ENCODE measurements at regions not wholly inside any gene's neighbourhood (a gene's known extent, or its start where the extent isn't known, plus 50 kb on each side); places are given as distances from the start of the nearest gene placed in this dataset.

- ChIA-PET CTCF (no interaction called here), POLR2A (no interaction called here)
- TF ChIP-seq ELF4 (IDR thresholded peaks at IDR 0.05) (no peak), FOXA1 (IDR thresholded peaks at IDR 0.05) (no peak), ARNT (IDR thresholded peaks at IDR 0.05) (no peak), ZNF384 (IDR thresholded peaks at IDR 0.05) (no peak), SP1 (IDR thresholded peaks at IDR 0.05) (no peak)
- DNase-seq (ENCODE audit: extremely low spot score), result no peak
These were observed 654.9 kb downstream of the ADCYAP1 start for GRCh38 chr18:1559563-1559962.

DNA sequence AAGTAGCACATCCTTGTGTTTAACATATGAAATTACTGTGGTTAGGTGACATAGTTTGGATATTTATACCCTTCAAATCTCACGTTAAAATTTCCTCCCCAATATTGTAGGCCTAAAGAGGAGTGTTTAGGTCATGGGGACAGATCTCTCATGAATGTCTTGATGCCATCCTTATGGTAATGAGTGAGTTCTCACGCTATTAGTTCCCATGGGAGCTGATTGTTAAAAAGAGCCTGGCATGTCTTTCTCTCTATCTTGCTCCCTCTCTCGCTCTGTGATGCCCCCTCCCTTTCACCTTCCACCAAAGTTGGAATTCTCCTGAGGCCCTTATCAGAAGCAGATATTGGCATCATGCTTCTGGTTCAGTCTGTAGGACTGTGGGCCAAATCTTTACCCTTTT is 660.1 kb downstream of the ADCYAP1 start:
- TF ChIP-seq SUZ12 (IDR thresholded peaks at IDR 0.05) (no peak), BHLHE40 (IDR thresholded peaks at IDR 0.05; ENCODE audit: borderline replicate concordance) (no peak), ZNF384 (IDR thresholded peaks at IDR 0.05) (no peak), LEF1 (IDR thresholded peaks at IDR 0.05; ENCODE audit: borderline replicate concordance) (no peak), HDGF (IDR thresholded peaks at IDR 0.05; ENCODE audit: borderline replicate concordance) (no peak), TARDBP (IDR thresholded peaks at IDR 0.05) (no peak), SP1 (IDR thresholded peaks at IDR 0.05) (no peak), L3MBTL2 (conservative IDR thresholded peaks at IDR 0.05) (no peak)
- ChIA-PET POLR2A (no interaction called here), CTCF (no interaction called here)
- no peak for DNase-seq (ENCODE audit: extremely low spot score)

- TF ChIP-seq NFRKB (IDR thresholded peaks at IDR 0.05) (no peak), L3MBTL2 (conservative IDR thresholded peaks at IDR 0.05) (no peak), CTBP1 (IDR thresholded peaks at IDR 0.05; ENCODE audit: borderline replicate concordance) (no peak), TARDBP (IDR thresholded peaks at IDR 0.05) (no peak), PKNOX1 (IDR thresholded peaks at IDR 0.05) (no peak), BHLHE40 (IDR thresholded peaks at IDR 0.05; ENCODE audit: borderline replicate concordance) (no peak), FOXK2 (IDR thresholded peaks at IDR 0.05) (no peak), ARNT (IDR thresholded peaks at IDR 0.05) (no peak), SP1 (IDR thresholded peaks at IDR 0.05) (no peak), FOXM1 (IDR thresholded peaks at IDR 0.05; ENCODE audit: borderline replicate concordance) (no peak), HDGF (IDR thresholded peaks at IDR 0.05; ENCODE audit: borderline replicate concordance) (no peak), FOXA1 (IDR thresholded peaks at IDR 0.05) (no peak), ZNF384 (IDR thresholded peaks at IDR 0.05) (no peak), SUZ12 (IDR thresholded peaks at IDR 0.05) (no peak), LEF1 (IDR thresholded peaks at IDR 0.05; ENCODE audit: borderline replicate concordance) (no peak), ELF4 (IDR thresholded peaks at IDR 0.05) (no peak)
- no peak for DNase-seq (ENCODE audit: extremely low spot score)
- ChIA-PET CTCF (no interaction called here), POLR2A (no interaction called here)
These were observed 666.5 kb downstream of the ADCYAP1 start for GRCh38 chr18:1571206-1571605.

DNA sequence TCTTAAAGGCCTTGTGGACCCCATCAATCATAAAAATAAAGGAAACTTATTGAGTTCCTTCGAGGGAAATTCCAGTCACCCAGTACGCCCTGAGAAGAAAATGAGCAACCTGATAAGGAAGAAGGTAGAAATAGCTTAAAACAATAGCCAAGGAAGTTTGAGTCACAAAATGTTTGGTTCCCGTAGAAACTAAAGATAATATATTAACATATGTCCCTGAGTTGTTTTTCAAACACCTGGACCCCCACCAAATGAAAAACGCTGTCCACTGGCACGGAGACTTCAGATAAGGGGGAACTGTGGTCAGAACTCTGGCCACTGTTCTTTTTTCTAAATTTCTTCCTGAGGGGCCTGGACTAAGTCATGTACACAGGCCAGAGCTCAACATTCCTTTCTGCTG is 669.1 kb downstream of the ADCYAP1 start:
- ChIA-PET POLR2A (no interaction called here), CTCF (no interaction called here)

DNA sequence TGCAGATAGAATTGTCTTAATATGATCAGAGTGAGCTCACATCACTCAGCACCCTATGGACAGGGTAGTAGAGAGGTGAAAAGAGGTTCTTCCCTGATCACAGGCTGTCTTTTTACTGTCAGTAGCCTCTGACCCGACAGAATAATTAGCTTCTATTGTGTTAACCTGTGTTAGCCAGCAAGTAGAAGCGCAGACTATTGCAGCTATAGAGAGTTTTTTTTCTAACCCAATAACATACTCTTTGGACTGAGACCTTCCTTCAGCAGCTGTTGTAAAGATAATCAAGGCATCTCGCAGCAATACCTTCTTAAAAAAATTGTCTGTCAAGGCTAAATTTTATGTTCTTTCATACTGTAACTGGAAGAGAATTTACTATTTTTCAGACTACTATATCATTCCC is 670.4 kb downstream of the ADCYAP1 start:
- CTCF ChIA-PET, result no interaction called here
- no peak for DNase-seq (ENCODE audit: extremely low spot score)
- POLR2A ChIA-PET, result no interaction called here
- TF ChIP-seq SUZ12 (IDR thresholded peaks at IDR 0.05) (no peak), FOXM1 (IDR thresholded peaks at IDR 0.05; ENCODE audit: borderline replicate concordance) (no peak), L3MBTL2 (conservative IDR thresholded peaks at IDR 0.05) (no peak), CTBP1 (IDR thresholded peaks at IDR 0.05; ENCODE audit: borderline replicate concordance) (no peak), FOXK2 (IDR thresholded peaks at IDR 0.05) (no peak), ELF4 (IDR thresholded peaks at IDR 0.05) (no peak), LEF1 (IDR thresholded peaks at IDR 0.05; ENCODE audit: borderline replicate concordance) (no peak), SP1 (IDR thresholded peaks at IDR 0.05) (no peak), TARDBP (IDR thresholded peaks at IDR 0.05) (no peak), FOXA1 (IDR thresholded peaks at IDR 0.05) (no peak), HDGF (IDR thresholded peaks at IDR 0.05; ENCODE audit: borderline replicate concordance) (no peak)

More for the DNA sequence above, 669.1 kb downstream of the ADCYAP1 start:
- DNase-seq (ENCODE audit: extremely low spot score), result no peak
- TF ChIP-seq L3MBTL2 (conservative IDR thresholded peaks at IDR 0.05) (no peak), NFRKB (IDR thresholded peaks at IDR 0.05) (no peak), ZNF384 (IDR thresholded peaks at IDR 0.05) (no peak), FOXM1 (IDR thresholded peaks at IDR 0.05; ENCODE audit: borderline replicate concordance) (no peak), TARDBP (IDR thresholded peaks at IDR 0.05) (no peak), SP1 (IDR thresholded peaks at IDR 0.05) (no peak), PKNOX1 (IDR thresholded peaks at IDR 0.05) (no peak), ELF4 (IDR thresholded peaks at IDR 0.05) (no peak), CTBP1 (IDR thresholded peaks at IDR 0.05; ENCODE audit: borderline replicate concordance) (no peak), HDGF (IDR thresholded peaks at IDR 0.05; ENCODE audit: borderline replicate concordance) (no peak), FOXK2 (IDR thresholded peaks at IDR 0.05) (no peak), LEF1 (IDR thresholded peaks at IDR 0.05; ENCODE audit: borderline replicate concordance) (no peak), BHLHE40 (IDR thresholded peaks at IDR 0.05; ENCODE audit: borderline replicate concordance) (no peak), ARNT (IDR thresholded peaks at IDR 0.05) (no peak), FOXA1 (IDR thresholded peaks at IDR 0.05) (no peak), SUZ12 (IDR thresholded peaks at IDR 0.05) (no peak)

DNA sequence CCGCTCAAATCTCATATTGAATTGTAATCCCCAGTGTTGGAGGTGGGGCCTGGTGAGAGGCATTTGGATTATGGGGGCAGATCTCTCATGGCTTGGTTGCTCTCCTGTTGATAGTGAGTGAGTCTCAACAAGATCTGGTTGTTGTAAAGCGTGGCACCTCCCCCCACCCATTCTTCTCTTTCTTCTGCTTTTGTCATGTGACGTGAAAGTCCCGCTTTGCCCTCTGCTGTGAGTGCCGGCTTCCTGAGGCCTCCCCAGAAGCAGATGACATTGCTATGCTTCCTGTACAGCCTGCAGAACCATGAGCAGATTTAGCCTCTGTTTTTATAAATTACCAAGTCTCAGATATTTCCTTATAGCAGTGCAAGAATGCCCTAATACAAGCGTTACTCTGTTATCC is 673.8 kb downstream of the ADCYAP1 start:
- POLR2A ChIA-PET, result no interaction called here
- no peak for DNase-seq (ENCODE audit: extremely low spot score)
- TF ChIP-seq BHLHE40 (IDR thresholded peaks at IDR 0.05; ENCODE audit: borderline replicate concordance), result no peak

GRCh38 chr18:1581581-1581980 is 676.9 kb downstream of the ADCYAP1 start:
- ChIA-PET POLR2A (no interaction called here), CTCF (no interaction called here)
- TF ChIP-seq HDGF (IDR thresholded peaks at IDR 0.05; ENCODE audit: borderline replicate concordance) (no peak), SUZ12 (IDR thresholded peaks at IDR 0.05) (no peak)
- no peak for DNase-seq (ENCODE audit: extremely low spot score)

More for the DNA sequence above, 673.8 kb downstream of the ADCYAP1 start:
- CTCF ChIA-PET, result no interaction called here

Measured in HEK293T (cell line).